H1 (cell line): ENCODE measurements at regions not wholly inside any gene's neighbourhood (a gene's known extent, or its start where the extent isn't known, plus 50 kb on each side); places are given as distances from the start of the nearest gene placed in this dataset.

Experiments used
- CTCF ChIA-PET: fragments of 300-600 bp; sonication (Branson Sonifier 250); formaldehyde crosslinking; loops from one replicate; lab custom pipeline; 2021; ENCODE audit not compliant: partially characterized antibody; lab: Charles Lee
- POLR2A ChIA-PET: fragments of 300-600 bp; sonication (Branson Sonifier 250); formaldehyde crosslinking; loops from one replicate; lab custom pipeline; 2021; ENCODE audit warnings: inconsistent platforms; ENCODE audit not compliant: partially characterized antibody; lab: Charles Lee
- DNase-seq, 2 experiments: peaks; one replicate each; pipeline versions ENCODE4 v3.0.0 to v3.0.0-alpha.2; 2010 to 2022; ENCODE audit warnings: low spot score in 2 of 2, low read depth in 1 of 2, mixed read lengths in 1 of 2
- FAIRE-seq: peaks from 2 replicates; lab custom pipeline; 2011; peaks lifted over from hg19 to GRCh38; lab: Jason Lieb, UNC
- H2AFZ ChIP-seq: 2 replicates; pipeline ENCODE4 v1.8.1; 2012; ENCODE audit warnings: low read length, inconsistent platforms
- H2AK5ac ChIP-seq: 2 replicates; pipeline ENCODE4 v1.6.1; 2013; ENCODE audit warnings: low read depth, low read length
- H2BK120ac ChIP-seq: replicated peaks from 2 replicates; pipeline ENCODE3; 2013; ENCODE audit warnings: low read depth, low read length, inconsistent platforms
- H2BK12ac ChIP-seq: 2 replicates; pipeline ENCODE4 v1.6.1; 2013; ENCODE audit warnings: low read depth, low read length
- H2BK15ac ChIP-seq: 2 replicates; pipeline ENCODE4 v1.6.1; 2013; ENCODE audit warnings: low read length
- H2BK20ac ChIP-seq: 2 replicates; pipeline ENCODE4 v1.6.1; 2013; ENCODE audit warnings: low read length
- H2BK5ac ChIP-seq: 2 replicates; pipeline ENCODE4 v1.6.1; 2013; ENCODE audit warnings: low read depth, low read length
- H3K14ac ChIP-seq: 2 replicates; pipeline ENCODE4 v1.6.1; 2013; ENCODE audit warnings: inconsistent platforms; ENCODE audit not compliant: insufficient read length
- H3K18ac ChIP-seq: 2 replicates; pipeline ENCODE4 v1.6.1; 2013; ENCODE audit warnings: low read length; ENCODE audit errors: extremely low read depth
- H3K23ac ChIP-seq: 2 replicates; pipeline ENCODE4 v1.6.1; 2013; ENCODE audit warnings: inconsistent platforms; ENCODE audit not compliant: insufficient read length
- H3K23me2 ChIP-seq: 2 replicates; pipeline ENCODE4 v1.6.1; 2013; ENCODE audit warnings: low read depth, low read length
- H3K27ac ChIP-seq: 2 replicates; pipeline ENCODE4 v1.6.1; 2011; ENCODE audit warnings: low read depth, low read length, inconsistent platforms
- H3K27me3 ChIP-seq, 4 experiments: replicated peaks in 1 of 4; 1 replicate in 1 of 4; 2 replicates in 3 of 4; pipeline versions ENCODE4 v1.6.1 to v1.8.1; 2011 to 2013; ENCODE audit warnings: low read length in 3 of 4, mild to moderate bottlenecking in 3 of 4, inconsistent platforms in 2 of 4, mixed read lengths in 2 of 4, moderate library complexity in 1 of 4; ENCODE audit not compliant: control insufficient read depth in 3 of 4, insufficient read depth in 3 of 4; ENCODE audit errors: extremely low read depth in 1 of 4
- H3K36me3 ChIP-seq, 4 experiments: 2 replicates each; pipeline versions ENCODE4 v1.6.1 to v1.8.1; 2011 to 2013; ENCODE audit warnings: mild to moderate bottlenecking in 4 of 4, low read length in 3 of 4, moderate library complexity in 2 of 4, control low read depth in 1 of 4, inconsistent platforms in 1 of 4; ENCODE audit not compliant: insufficient read depth in 4 of 4, control insufficient read depth in 2 of 4
- H3K4ac ChIP-seq: replicated peaks from 2 replicates; pipeline ENCODE3; 2013; ENCODE audit warnings: low read length, low read depth, mixed read lengths, inconsistent platforms; ENCODE audit not compliant: insufficient read length
- H3K4me1 ChIP-seq, 4 experiments: replicated peaks in 1 of 4; 1 replicate in 1 of 4; 2 replicates in 3 of 4; pipeline versions ENCODE4 v1.6.1 to v1.8.1; 2011 to 2013; ENCODE audit warnings: low read length in 3 of 4, inconsistent platforms in 2 of 4, mixed read lengths in 1 of 4; ENCODE audit not compliant: insufficient read depth in 4 of 4, control insufficient read depth in 3 of 4
- H3K4me2 ChIP-seq, 2 experiments: 2 replicates each; pipeline versions ENCODE4 v1.6.1 to v1.8.1; 2011 to 2013; ENCODE audit warnings: low read depth in 2 of 2, low read length in 2 of 2, control low read depth in 1 of 2, inconsistent platforms in 1 of 2, mild to moderate bottlenecking in 1 of 2; ENCODE audit not compliant: insufficient read depth in 1 of 2
- H3K4me3 ChIP-seq, 4 experiments: fragments of 200-600, 300-600 bp in 1 of 4; sonication (generic), shearing (Covaris generic), sonication (Bioruptor Twin) in 1 of 4; 2 replicates each; pipeline versions ENCODE4 v1.5.1 to v1.8.1; 2011 to 2016; ENCODE audit warnings: low read length in 4 of 4, low read depth in 3 of 4, control low read depth in 2 of 4, inconsistent platforms in 2 of 4, mild to moderate bottlenecking in 2 of 4, mixed read lengths in 1 of 4, moderate library complexity in 1 of 4; ENCODE audit not compliant: insufficient read depth in 2 of 4; ENCODE audit errors: extremely low read depth in 1 of 4
- H3K56ac ChIP-seq: replicated peaks from 2 replicates; pipeline ENCODE3; 2013; ENCODE audit warnings: low read depth, mild to moderate bottlenecking, mixed read lengths, low read length, inconsistent platforms; ENCODE audit not compliant: insufficient read length
- H3K79me1 ChIP-seq: 2 replicates; pipeline ENCODE4 v1.6.1; 2013; ENCODE audit warnings: low read depth, low read length, control low read depth
- H3K79me2 ChIP-seq, 2 experiments: 2 replicates each; pipeline versions ENCODE4 v1.6.1 to v1.8.1; 2012 to 2013; ENCODE audit warnings: low read length in 2 of 2, mild to moderate bottlenecking in 2 of 2, inconsistent platforms in 1 of 2; ENCODE audit not compliant: insufficient read depth in 2 of 2, control insufficient read depth in 1 of 2
- H3K9ac ChIP-seq, 4 experiments: replicated peaks in 1 of 4; 1 replicate in 1 of 4; 2 replicates in 3 of 4; pipeline versions ENCODE4 v1.6.1 to v1.8.1; 2011 to 2013; ENCODE audit warnings: low read depth in 3 of 4, low read length in 3 of 4, control low read depth in 2 of 4, mild to moderate bottlenecking in 2 of 4, moderate library complexity in 2 of 4, inconsistent platforms in 1 of 4; ENCODE audit errors: extremely low read depth in 1 of 4
- H3K9me3 ChIP-seq, 2 experiments: 2 replicates each; pipeline versions ENCODE4 v1.6.1 to v1.8.1; 2012 to 2013; ENCODE audit warnings: mild to moderate bottlenecking in 2 of 2, moderate library complexity in 2 of 2, control low read depth in 1 of 2, inconsistent platforms in 1 of 2, low read depth in 1 of 2, low read length in 1 of 2, mixed read lengths in 1 of 2; ENCODE audit not compliant: insufficient read depth in 2 of 2
- H4K20me1 ChIP-seq, 2 experiments: replicated peaks in 1 of 2; 2 replicates each; pipeline versions ENCODE3 to v1.8.1; 2011 to 2013; ENCODE audit warnings: inconsistent platforms in 2 of 2, low read length in 2 of 2, mild to moderate bottlenecking in 1 of 2; ENCODE audit not compliant: insufficient read depth in 2 of 2, control insufficient read depth in 1 of 2
- H4K5ac ChIP-seq: 2 replicates; pipeline ENCODE4 v1.6.1; 2013; ENCODE audit warnings: low read length, low read depth, mixed read lengths, inconsistent platforms; ENCODE audit not compliant: insufficient read length
- H4K8ac ChIP-seq: 2 replicates; pipeline ENCODE4 v1.8.0; 2013; ENCODE audit warnings: mild to moderate bottlenecking, moderate library complexity, low read length, inconsistent platforms; ENCODE audit not compliant: insufficient read depth; ENCODE audit errors: extremely low read depth
- H4K91ac ChIP-seq: replicated peaks from 2 replicates; pipeline ENCODE3; 2013; ENCODE audit warnings: low read length, mixed read lengths, inconsistent platforms; ENCODE audit not compliant: insufficient read length
- CHD1 ChIP-seq: IDR thresholded peaks from 2 replicates; pipeline ENCODE4 v1.6.1; 2012; ENCODE audit warnings: low read depth, low read length, improper control_type of control experiment
- NANOG ChIP-seq: IDR thresholded peaks from 2 replicates; pipeline ENCODE4 v1.6.1; 2011; ENCODE audit warnings: low read length, low read depth, mild to moderate bottlenecking, inconsistent platforms; ENCODE audit not compliant: insufficient read depth, poor library complexity, severe bottlenecking
- RBBP5 ChIP-seq: IDR thresholded peaks from 2 replicates; pipeline ENCODE4 v1.7.1; 2012; ENCODE audit warnings: low read depth, mild to moderate bottlenecking, inconsistent platforms, low read length, moderate library complexity, borderline replicate concordance
- WGBS, 2 experiments: shearing (Covaris generic) in 1 of 2; methylation state at CpG; one replicate each; pipeline versions ENCODE4 v1.1.6 to v1.1.7; 2013 to 2015; ENCODE audit warnings: low lambda C conversion rate in 2 of 2, mixed read lengths in 2 of 2, inconsistent platforms in 1 of 2, low coverage in 1 of 2, missing lambda C conversion rate in 1 of 2; ENCODE audit not compliant: insufficient replicate concordance in 2 of 2, insufficient coverage in 1 of 2, insufficient read length in 1 of 2; ENCODE audit errors: extremely low coverage in 1 of 2, missing lambda C conversion rate in 1 of 2; 5-methylcytosine and 5-hydroxymethylcytosine counted together

GRCh38 chr13:50188696-50189095, 173.5 kb downstream of the KCNRG start:
- 94% methylated on average over 1 of the region's 1 CpG; no CpG with 5 or more reads in 1 of the 2 experiments for WGBS, 2 experiments
- CTCF ChIA-PET, result interaction anchor here (0.6 to 2.2 kb wide), 10 partner anchors 12 to 754 kb away, joined by 3 to 18 read pairs (median 4); no protein-coding TSS in a partner anchor

More at GRCh38 chr13:50188696-50189095, 173.5 kb downstream of the KCNRG start:
- no peaks in the 10 kb centered on the region for H3K79me1 ChIP-seq
- no peak overlapping the region for H2BK12ac ChIP-seq
- H3K27me3 ChIP-seq, result no peaks in the 10 kb centered on the region
- H4K5ac ChIP-seq, result no peak overlapping the region
- no peak overlapping the region for H2BK20ac ChIP-seq
- FAIRE-seq (no peak), DNase-seq (no peak)
- no peak overlapping the region for H3K14ac ChIP-seq
- POLR2A ChIA-PET, result no interaction called here
- no peak for TF ChIP-seq NANOG
- no peak for TF ChIP-seq RBBP5
- no peak for TF ChIP-seq CHD1
- H2AFZ ChIP-seq, result no peak overlapping the region
- H2BK120ac ChIP-seq, result no peak overlapping the region
- no peak overlapping the region for H4K8ac ChIP-seq
- H3K4me3 ChIP-seq, result no peak overlapping the region
- H2AK5ac ChIP-seq, result no peak overlapping the region
- H3K9ac ChIP-seq, result no peak overlapping the region
- H2BK15ac ChIP-seq, result no peak overlapping the region
- H3K4me2 ChIP-seq, result no peak overlapping the region
- H2BK5ac ChIP-seq, result no peak overlapping the region
- no peak overlapping the region for H3K56ac ChIP-seq
- no peak overlapping the region for H3K27ac ChIP-seq
- H3K36me3 ChIP-seq, result no peaks in the 10 kb centered on the region
- H4K91ac ChIP-seq, result no peak overlapping the region
- H4K20me1 ChIP-seq, result no peaks in the 10 kb centered on the region
- peaks cover 0 to 3% (median under 1%) of the 10 kb centered on the region in 4 experiments; a peak in 2 of 7 replicates for H3K4me1 ChIP-seq
- H3K4ac ChIP-seq, result no peak overlapping the region
- no peaks in the 10 kb centered on the region for H3K23me2 ChIP-seq
- no peak overlapping the region for H3K18ac ChIP-seq
- H3K23ac ChIP-seq, result no peak overlapping the region
- no peaks in the 10 kb centered on the region for H3K79me2 ChIP-seq
- H3K9me3 ChIP-seq, result no peaks in the 10 kb centered on the region
